Endothelial cell of umbilical vein (primary cell): ENCODE measurements at regions not wholly inside any gene's neighbourhood (a gene's known extent, or its start where the extent isn't known, plus 50 kb on each side); places are given as distances from the start of the nearest gene placed in this dataset.

Source experiments
- BruUV-seq: library from RNA; stranded (reverse); fragments of 400-500 nt; replicated peaks from 2 replicates; lab custom pipeline; 2021; lab: Mats Ljungman, UMichigan
- CTCF ChIA-PET: fragments of 300-600, 350-600 bp; sonication (Branson Sonifier 250); formaldehyde crosslinking; loops from one replicate; lab custom pipeline; 2021; ENCODE audit warnings: antibody characterized with exemption, inconsistent platforms; lab: Charles Lee
- POLR2A ChIA-PET: fragments of 300-600, 350-600 bp; sonication (Branson Sonifier 250); formaldehyde crosslinking; loops from one replicate; lab custom pipeline; 2021; ENCODE audit warnings: antibody characterized with exemption, inconsistent platforms; lab: Charles Lee
- DNase-seq: peaks from one replicate; pipeline ENCODE4 v3.0.0-alpha.2; 2011; ENCODE audit warnings: low read depth, low spot score
- FAIRE-seq: peaks from 2 replicates; lab custom pipeline; 2011; peaks lifted over from hg19 to GRCh38; lab: Jason Lieb, UNC
- H2AFZ ChIP-seq: 2 replicates; pipeline ENCODE4 v1.6.0; 2012; ENCODE audit warnings: low read depth, low read length, control low read depth, inconsistent platforms
- H3K27ac ChIP-seq: 2 replicates; pipeline ENCODE4 v1.5.1; 2011; ENCODE audit warnings: low read depth, mild to moderate bottlenecking, control low read depth, low read length, moderate library complexity; ENCODE audit not compliant: insufficient read depth
- H3K27me3 ChIP-seq, 2 experiments: 2 replicates each; pipeline versions ENCODE4 v1.6.0 to v1.6.1; 2011; ENCODE audit warnings: low read length in 2 of 2, mixed read lengths in 1 of 2; ENCODE audit not compliant: control insufficient read depth in 2 of 2, insufficient read depth in 2 of 2
- H3K36me3 ChIP-seq, 2 experiments: 2 replicates in 1 of 2; 3 replicates in 1 of 2; pipeline ENCODE4 v1.5.1; 2011; ENCODE audit warnings: low read length in 2 of 2, mild to moderate bottlenecking in 1 of 2, moderate library complexity in 1 of 2; ENCODE audit not compliant: control insufficient read depth in 2 of 2, insufficient read depth in 2 of 2; ENCODE audit errors: extremely low read depth in 1 of 2
- H3K4me1 ChIP-seq: 3 replicates; pipeline ENCODE4 v1.5.1; 2011; ENCODE audit warnings: mild to moderate bottlenecking, low read length; ENCODE audit not compliant: control insufficient read depth, insufficient read depth; ENCODE audit errors: extremely low read depth
- H3K4me2 ChIP-seq: 2 replicates; pipeline ENCODE4 v1.6.1; 2011; ENCODE audit warnings: low read length, control low read depth, mixed read lengths; ENCODE audit not compliant: insufficient read depth
- H3K4me3 ChIP-seq, 3 experiments: fragments of 200-600 bp in 1 of 3; sonication (generic), shearing (Covaris generic) in 1 of 3; replicated peaks in 1 of 3; 2 replicates each; pipeline ENCODE4 v1.5.1; 2011 to 2016; ENCODE audit warnings: control low read depth in 3 of 3, low read length in 3 of 3, mild to moderate bottlenecking in 2 of 3, inconsistent platforms in 1 of 3, low read depth in 1 of 3, moderate library complexity in 1 of 3; ENCODE audit not compliant: insufficient read depth in 1 of 3
- H3K79me2 ChIP-seq: 2 replicates; pipeline ENCODE4 v1.6.0; 2012; ENCODE audit warnings: low read length, inconsistent platforms; ENCODE audit not compliant: control insufficient read depth, insufficient read depth
- H3K9ac ChIP-seq: replicated peaks from 2 replicates; pipeline ENCODE3; 2011; ENCODE audit warnings: low read length, control low read depth; ENCODE audit not compliant: insufficient read depth; ENCODE audit errors: extremely low read depth
- H3K9me1 ChIP-seq: replicated peaks from 3 replicates; pipeline ENCODE4 v1.6.0; 2011; ENCODE audit warnings: mild to moderate bottlenecking, low read length; ENCODE audit not compliant: control insufficient read depth, insufficient read depth; ENCODE audit errors: extremely low read depth
- H3K9me3 ChIP-seq: replicated peaks from 2 replicates; pipeline ENCODE4 v1.5.1; 2012; ENCODE audit warnings: low read length, inconsistent platforms; ENCODE audit not compliant: control insufficient read depth, insufficient read depth
- H4K20me1 ChIP-seq: replicated peaks from 2 replicates; pipeline ENCODE3; 2011; ENCODE audit warnings: mild to moderate bottlenecking, low read length; ENCODE audit not compliant: control insufficient read depth, insufficient read depth; ENCODE audit errors: extremely low read depth
- CTCF ChIP-seq, 2 donors: IDR thresholded peaks; 1 replicate in 1 of 2; 2 replicates in 1 of 2; pipeline ENCODE4 v1.5.1; 2011; ENCODE audit warnings: low read length in 2 of 2, mild to moderate bottlenecking in 2 of 2, moderate library complexity in 2 of 2, control low read depth in 1 of 2, inconsistent platforms in 1 of 2, low read depth in 1 of 2; ENCODE audit not compliant: insufficient read depth in 1 of 2; ENCODE audit errors: extremely low read depth in 1 of 2
- EZH2 ChIP-seq: IDR thresholded peaks from 2 replicates; pipeline ENCODE4 v1.6.1; 2012; ENCODE audit warnings: borderline replicate concordance, low read depth, mild to moderate bottlenecking, moderate library complexity, low read length, inconsistent platforms; ENCODE audit not compliant: severe bottlenecking
- FOS ChIP-seq: IDR thresholded peaks from 2 replicates; pipeline ENCODE4 v1.6.1; 2011; ENCODE audit warnings: mild to moderate bottlenecking, low read length, moderate library complexity, borderline replicate concordance; ENCODE audit not compliant: insufficient read depth
- GATA2 ChIP-seq: IDR thresholded peaks from 2 replicates; pipeline ENCODE4 v1.7.0; 2011; ENCODE audit warnings: low read depth, mild to moderate bottlenecking, moderate library complexity, mixed read lengths, low read length; ENCODE audit not compliant: insufficient read length, insufficient read depth
- JUN ChIP-seq: IDR thresholded peaks from 2 replicates; pipeline ENCODE4 v1.6.1; 2011; ENCODE audit warnings: borderline replicate concordance, low read depth; ENCODE audit not compliant: insufficient read length, insufficient read depth
- MAX ChIP-seq: IDR thresholded peaks from 2 replicates; pipeline ENCODE4 v1.6.1; 2011; ENCODE audit not compliant: insufficient read depth, insufficient read length
- MYC ChIP-seq: IDR thresholded peaks from one replicate; pipeline ENCODE4 v1.6.1; 2011; ENCODE audit warnings: mild to moderate bottlenecking, low read depth, low read length
- POLR2A ChIP-seq: IDR thresholded peaks from 2 replicates; pipeline ENCODE4 v1.6.1; 2012; ENCODE audit warnings: low read depth, mild to moderate bottlenecking, control low read depth, low read length
- POLR2AphosphoS5 ChIP-seq: IDR thresholded peaks from 2 replicates; pipeline ENCODE4 v1.6.1; 2012; ENCODE audit warnings: low read depth, mild to moderate bottlenecking, control low read depth, low read length, moderate library complexity; ENCODE audit not compliant: insufficient read depth
- dilution Hi-C: fragments of 300-500 bp; cut with MboI; formaldehyde crosslinking; loops from one replicate; pipeline ENCODE4 v1.15.0; 2019; ENCODE audit warnings: low sequenced_read_pairs; ENCODE audit not compliant: extremely low pct_ligation_motif_present
- intact Hi-C: fragments of 100-400 bp; cut with micrococcal nuclease; formaldehyde crosslinking; loops from one replicate; pipeline ENCODE4 v1.10.0; 2022

GRCh38 chr1:83530506-83530905, 468.4 kb downstream of the TTLL7 start:
- no peak for DNase-seq
- ChIA-PET POLR2A (no interaction called here), CTCF (no interaction called here)
- Histone ChIP-seq H3K4me1 (no peaks in the 10 kb centered on the region), H3K4me2 (no peak overlapping the region), H3K36me3 (no peaks in the 10 kb centered on the region), H4K20me1 (no peaks in the 10 kb centered on the region), H3K27me3 (no peaks in the 10 kb centered on the region), H3K79me2 (no peaks in the 10 kb centered on the region), H3K27ac (no peak overlapping the region), H3K9ac (no peak overlapping the region), H3K9me3 (no peaks in the 10 kb centered on the region), H2AFZ (no peak overlapping the region), H3K9me1 (no peaks in the 10 kb centered on the region), H3K4me3 (no peak overlapping the region)
- FAIRE-seq = no peak
- TF ChIP-seq JUN (no peak), CTCF (IDR thresholded peaks at IDR 0.05; ENCODE audit: extremely low read depth in 1 of 2, insufficient read depth in 1 of 2, low read depth in 1 of 2, low read length in 2 of 2) (no peak), EZH2 (no peak), POLR2AphosphoS5 (no peak), GATA2 (no peak), MAX (no peak), FOS (no peak), MYC (no peak), POLR2A (no peak)
- BruUV-seq = no TSS peak
- dilution Hi-C loops (no loop called here), intact Hi-C loops (no loop called here)
